Tibial nerve (tissue), 4 donors: ENCODE measurements at regions not wholly inside any gene's neighbourhood (a gene's known extent, or its start where the extent isn't known, plus 50 kb on each side); places are given as distances from the start of the nearest gene placed in this dataset.

Experiments used
- DNase-seq, 2 donors: peaks; one replicate each; pipeline ENCODE4 v3.0.0-alpha.2; 2019; ENCODE audit warnings: low spot score in 2 of 2
- H3K27ac ChIP-seq, 4 donors: fragments of 200-600 bp; sonication (generic) in 3 of 4; one replicate each; pipeline ENCODE4 v1.5.1; 2017 to 2019; ENCODE audit warnings: mild to moderate bottlenecking in 1 of 4
- H3K27me3 ChIP-seq, 2 donors: fragments of 200-600 bp; sonication (generic) in 1 of 2; one replicate each; pipeline versions ENCODE4 v1.5.1 to v1.6.0; 2017 to 2019
- H3K36me3 ChIP-seq, 3 donors: fragments of 200-600 bp; sonication (generic); one replicate each; pipeline ENCODE4 v1.5.1; 2018 to 2019
- H3K4me1 ChIP-seq, 4 donors: fragments of 200-600 bp; sonication (generic) in 3 of 4; one replicate each; pipeline ENCODE4 v1.5.1; 2017 to 2019
- H3K4me3 ChIP-seq, 4 donors: fragments of 200-600 bp; sonication (generic) in 3 of 4; one replicate each; pipeline ENCODE4 v1.5.1; 2017 to 2019; ENCODE audit warnings: mild to moderate bottlenecking in 1 of 4, moderate library complexity in 1 of 4
- H3K9me3 ChIP-seq, 4 donors: fragments of 200-600 bp; sonication (generic) in 3 of 4; one replicate each; pipeline ENCODE4 v1.5.1; 2017 to 2019
- EP300 ChIP-seq, 2 donors: sonication (generic); formaldehyde crosslinking; IDR thresholded peaks; one replicate each; pipeline ENCODE4 v1.6.1; 2017; ENCODE audit warnings: antibody characterized with exemption in 2 of 2, mild to moderate bottlenecking in 1 of 2
- POLR2A ChIP-seq, 2 donors: fragments of 450-650 bp; IDR thresholded peaks; one replicate each; pipeline ENCODE4 v1.6.1; 2017; ENCODE audit warnings: antibody characterized with exemption in 2 of 2, mild to moderate bottlenecking in 2 of 2, moderate library complexity in 2 of 2
- WGBS, 2 donors: methylation state at CpG; one replicate each; pipeline ENCODE4 v1.1.5; 2018; 5-methylcytosine and 5-hydroxymethylcytosine counted together
- TF ChIP-seq, protein P1 (sequence below), 5 experiments: fragments of 200-600 bp in 3 of 5; fragments of 450-650 bp in 2 of 5; sonication (generic) in 3 of 5; IDR thresholded peaks; one replicate each; pipeline ENCODE4 v1.5.1; 2016 to 2019; ENCODE audit warnings: antibody characterized with exemption in 5 of 5, mild to moderate bottlenecking in 3 of 5, moderate library complexity in 2 of 5

DNA sequence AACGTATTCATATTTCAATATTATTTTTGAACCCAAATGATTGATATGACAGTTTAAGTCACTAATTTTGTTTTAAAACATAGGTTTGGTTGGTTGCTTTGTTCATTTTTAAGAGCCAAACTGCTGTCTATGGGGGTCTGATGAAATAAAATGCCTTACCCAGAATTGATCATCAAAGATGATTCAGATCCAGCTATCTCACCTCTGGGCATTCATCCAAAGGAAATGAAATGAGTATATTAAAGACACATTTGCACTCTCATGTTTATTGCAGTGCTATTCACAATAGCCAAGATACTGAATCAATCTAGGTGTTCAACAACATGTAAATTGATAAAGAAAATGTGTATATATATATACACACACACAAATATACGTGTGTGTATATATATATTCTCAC is 326.9 kb upstream of the GULP1 start:
- TF ChIP-seq POLR2A (IDR thresholded peaks at IDR 0.05) (no peak), EP300 (IDR thresholded peaks at IDR 0.05) (no peak)
- TF ChIP-seq, protein P1, sequence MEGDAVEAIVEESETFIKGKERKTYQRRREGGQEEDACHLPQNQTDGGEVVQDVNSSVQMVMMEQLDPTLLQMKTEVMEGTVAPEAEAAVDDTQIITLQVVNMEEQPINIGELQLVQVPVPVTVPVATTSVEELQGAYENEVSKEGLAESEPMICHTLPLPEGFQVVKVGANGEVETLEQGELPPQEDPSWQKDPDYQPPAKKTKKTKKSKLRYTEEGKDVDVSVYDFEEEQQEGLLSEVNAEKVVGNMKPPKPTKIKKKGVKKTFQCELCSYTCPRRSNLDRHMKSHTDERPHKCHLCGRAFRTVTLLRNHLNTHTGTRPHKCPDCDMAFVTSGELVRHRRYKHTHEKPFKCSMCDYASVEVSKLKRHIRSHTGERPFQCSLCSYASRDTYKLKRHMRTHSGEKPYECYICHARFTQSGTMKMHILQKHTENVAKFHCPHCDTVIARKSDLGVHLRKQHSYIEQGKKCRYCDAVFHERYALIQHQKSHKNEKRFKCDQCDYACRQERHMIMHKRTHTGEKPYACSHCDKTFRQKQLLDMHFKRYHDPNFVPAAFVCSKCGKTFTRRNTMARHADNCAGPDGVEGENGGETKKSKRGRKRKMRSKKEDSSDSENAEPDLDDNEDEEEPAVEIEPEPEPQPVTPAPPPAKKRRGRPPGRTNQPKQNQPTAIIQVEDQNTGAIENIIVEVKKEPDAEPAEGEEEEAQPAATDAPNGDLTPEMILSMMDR (IDR thresholded peaks at IDR 0.05), result no peak

DNA sequence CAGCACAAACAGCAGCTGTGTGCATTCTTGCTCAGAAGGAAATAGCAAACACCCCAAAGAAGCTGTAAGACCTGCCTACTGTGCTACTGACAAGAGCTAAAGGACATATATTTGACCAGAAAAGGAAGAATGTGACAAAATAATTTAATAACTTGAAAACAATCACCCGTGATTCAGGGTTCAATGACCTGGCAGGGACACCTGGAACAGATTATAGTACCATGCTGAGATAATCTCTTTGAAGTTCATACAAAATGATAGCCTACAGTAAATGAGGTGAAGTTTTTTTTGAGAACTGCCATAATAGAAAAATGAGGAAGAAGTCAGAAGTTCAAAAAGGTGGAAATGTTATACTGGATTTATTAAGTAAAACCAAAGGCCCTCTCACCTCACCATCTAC is 324.8 kb upstream of the GULP1 start:
- DNase-seq, result no peak
- no peaks in the 10 kb centered on the region for H3K36me3 ChIP-seq
- no peak overlapping the region for H3K27ac ChIP-seq
- 43 to 44% methylated on average over 1 of the region's 1 CpG for WGBS, 2 donors
- no peaks in the 10 kb centered on the region for H3K4me1 ChIP-seq
- no peak for TF ChIP-seq EP300 (IDR thresholded peaks at IDR 0.05)
- TF ChIP-seq, protein P1 (IDR thresholded peaks at IDR 0.05), result no peak
- no peak for TF ChIP-seq POLR2A (IDR thresholded peaks at IDR 0.05)
- no peaks in the 10 kb centered on the region for H3K27me3 ChIP-seq
- no peak overlapping the region for H3K4me3 ChIP-seq
- no peaks in the 10 kb centered on the region for H3K9me3 ChIP-seq

More for the DNA sequence above, 326.9 kb upstream of the GULP1 start:
- Histone ChIP-seq H3K36me3 (no peaks in the 10 kb centered on the region), H3K27ac (no peak overlapping the region), H3K27me3 (no peaks in the 10 kb centered on the region), H3K4me3 (no peak overlapping the region), H3K9me3 (no peaks in the 10 kb centered on the region), H3K4me1 (no peaks in the 10 kb centered on the region)
- DNase-seq, result no peak
- WGBS, 2 donors, result 70 to 76% methylated on average over 2 of the region's 2 CpGs

DNA sequence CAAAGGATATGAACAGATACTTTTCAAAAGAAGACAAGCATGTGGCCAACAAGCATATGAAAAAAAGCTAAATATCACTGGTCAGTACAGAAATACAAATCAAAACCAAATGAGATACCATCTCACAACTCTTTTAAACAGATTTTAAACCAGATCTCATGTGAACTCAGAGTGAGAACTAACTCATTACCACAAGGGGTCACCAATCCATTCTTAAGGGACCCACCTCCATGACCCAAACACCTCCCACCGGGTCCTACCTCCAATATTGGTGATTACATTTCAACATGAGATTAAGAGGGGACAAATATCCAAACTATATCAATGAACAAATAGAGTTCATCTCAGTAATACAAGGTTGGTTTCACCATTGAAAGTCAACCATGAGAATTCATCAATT is 319.8 kb upstream of the GULP1 start:
- 62% methylated on average over 1 of the region's 1 CpG for WGBS, 2 donors
- Histone ChIP-seq H3K27me3 (no peaks in the 10 kb centered on the region), H3K4me1 (no peaks in the 10 kb centered on the region), H3K27ac (no peak overlapping the region), H3K4me3 (no peak overlapping the region), H3K36me3 (no peaks in the 10 kb centered on the region), H3K9me3 (no peaks in the 10 kb centered on the region)
- TF ChIP-seq EP300 (IDR thresholded peaks at IDR 0.05), result no peak
- no peak for TF ChIP-seq POLR2A (IDR thresholded peaks at IDR 0.05)
- TF ChIP-seq, protein P1 (IDR thresholded peaks at IDR 0.05), result no peak
- no peak for DNase-seq

- TF ChIP-seq EP300 (IDR thresholded peaks at IDR 0.05), result no peak
- no peak for TF ChIP-seq POLR2A (IDR thresholded peaks at IDR 0.05)
- TF ChIP-seq, protein P1 (IDR thresholded peaks at IDR 0.05), result no peak
- DNase-seq, result no peak
- H3K27me3 ChIP-seq, result no peaks in the 10 kb centered on the region
- no peaks in the 10 kb centered on the region for H3K9me3 ChIP-seq
- WGBS, 2 donors, result 71 to 89% methylated on average over 2 of the region's 2 CpGs
- H3K36me3 ChIP-seq, result no peaks in the 10 kb centered on the region
- H3K4me1 ChIP-seq, result no peaks in the 10 kb centered on the region
- no peak overlapping the region for H3K4me3 ChIP-seq
- no peak overlapping the region for H3K27ac ChIP-seq
Observed at GRCh38 chr2:187976259-187976985, 315.3 kb upstream of the GULP1 start.

GRCh38 chr2:187976986-187977333 is 314.7 kb upstream of the GULP1 start:
- WGBS, 2 donors, result 76 to 84% methylated on average over 3 of the region's 3 CpGs
- no peaks in the 10 kb centered on the region for H3K4me1 ChIP-seq
- no peaks in the 10 kb centered on the region for H3K36me3 ChIP-seq
- TF ChIP-seq POLR2A (IDR thresholded peaks at IDR 0.05), result no peak
- no peak for TF ChIP-seq EP300 (IDR thresholded peaks at IDR 0.05)
- no peak for DNase-seq
- no peaks in the 10 kb centered on the region for H3K9me3 ChIP-seq
- H3K27me3 ChIP-seq, result no peaks in the 10 kb centered on the region
- no peak overlapping the region for H3K27ac ChIP-seq
- no peak overlapping the region for H3K4me3 ChIP-seq
